Neural progenitor cell (in vitro differentiated cells): ENCODE measurements at regions not wholly inside any gene's neighbourhood (a gene's known extent, or its start where the extent isn't known, plus 50 kb on each side); places are given as distances from the start of the nearest gene placed in this dataset.
"Not testable (repeated sequence)": the region's sequence is repeated elsewhere in the genome, so short reads cannot be mapped to it uniquely, and the experiment has no call there.

ENCODE experiments used
- DNase-seq: peaks from one replicate; pipeline ENCODE4 v3.0.0-alpha.2; 2016; ENCODE audit warnings: low spot score
- H2AFZ ChIP-seq: fragments of 200-600 bp; sonication (generic); replicated peaks from 2 replicates; pipeline ENCODE4 v1.6.1; 2016; ENCODE audit warnings: antibody characterized with exemption
- H3F3A ChIP-seq: fragments of 200-600 bp; sonication (generic); 2 replicates; pipeline ENCODE4 v1.6.1; 2016; ENCODE audit warnings: antibody characterized with exemption, low read depth
- H3K27ac ChIP-seq: fragments of 200-600 bp; sonication (generic); 2 replicates; pipeline ENCODE4 v1.5.1; 2016; ENCODE audit warnings: mild to moderate bottlenecking
- H3K27me3 ChIP-seq: fragments of 200-600 bp; sonication (generic); 2 replicates; pipeline ENCODE4 v1.6.1; 2016; ENCODE audit warnings: mild to moderate bottlenecking, moderate library complexity
- H3K36me3 ChIP-seq: fragments of 200-600 bp; sonication (generic); 2 replicates; pipeline ENCODE4 v1.5.1; 2016
- H3K4me1 ChIP-seq: fragments of 200-600 bp; sonication (generic); 2 replicates; pipeline ENCODE4 v1.6.1; 2016; ENCODE audit warnings: mixed run types
- H3K4me2 ChIP-seq: fragments of 200-600 bp; sonication (generic); 2 replicates; pipeline ENCODE4 v1.6.1; 2016
- H3K4me3 ChIP-seq: fragments of 200-600 bp; sonication (generic); 2 replicates; pipeline ENCODE4 v1.5.1; 2016
- H3K79me2 ChIP-seq: fragments of 200-600 bp; sonication (generic); 2 replicates; pipeline ENCODE4 v1.6.1; 2016; ENCODE audit warnings: low read depth
- H3K9ac ChIP-seq: fragments of 200-600 bp; sonication (generic); 2 replicates; pipeline ENCODE4 v1.6.1; 2016
- H3K9me3 ChIP-seq: fragments of 200-600 bp; sonication (generic); 2 replicates; pipeline ENCODE4 v1.5.1; 2016; ENCODE audit warnings: low read depth
- H4K20me1 ChIP-seq: fragments of 200-600 bp; sonication (generic); 2 replicates; pipeline ENCODE4 v1.6.1; 2016; ENCODE audit warnings: low read depth
- H3K27ac Mint-ChIP-seq: 3 replicates; pipeline ENCODE4 v1.8.0; 2021; ENCODE audit warnings: mixed read lengths
- H3K27me3 Mint-ChIP-seq: 2 replicates; pipeline ENCODE4 v1.8.0; 2022; ENCODE audit warnings: low read depth, mild to moderate bottlenecking, inconsistent platforms, moderate library complexity, mixed read lengths; ENCODE audit not compliant: insufficient read depth
- H3K36me3 Mint-ChIP-seq: 3 replicates; pipeline ENCODE4 v1.8.0; 2021; ENCODE audit warnings: mixed read lengths
- H3K4me1 Mint-ChIP-seq: 3 replicates; pipeline ENCODE4 v1.8.0; 2021; ENCODE audit warnings: mixed read lengths
- H3K4me3 Mint-ChIP-seq: 3 replicates; pipeline ENCODE4 v1.8.0; 2021; ENCODE audit warnings: mild to moderate bottlenecking, moderate library complexity, mixed read lengths
- H3K9me3 Mint-ChIP-seq: 3 replicates; pipeline ENCODE4 v1.8.0; 2020; ENCODE audit warnings: mixed read lengths
- CTCF ChIP-seq: fragments of 200-600 bp; sonication (generic); IDR thresholded peaks from 2 replicates; pipeline ENCODE4 v1.5.1; 2017; ENCODE audit warnings: antibody characterized with exemption, mild to moderate bottlenecking
- EZH2 ChIP-seq: fragments of 200-600 bp; sonication (generic); IDR thresholded peaks from 2 replicates; pipeline ENCODE4 v1.6.1; 2017; ENCODE audit warnings: antibody characterized with exemption, mild to moderate bottlenecking, moderate library complexity
- EZH2phosphoT487 ChIP-seq: fragments of 200-600 bp; sonication (generic); IDR thresholded peaks from 2 replicates; pipeline ENCODE4 v1.6.1; 2017; ENCODE audit warnings: antibody characterized with exemption

- Histone ChIP-seq H3K27me3 (no peaks in the 10 kb centered on the region), H3K9me3 (no peaks in the 10 kb centered on the region), H4K20me1 (no peaks in the 10 kb centered on the region), H3K4me1 (no peaks in the 10 kb centered on the region), H2AFZ (no peak overlapping the region), H3K27ac (no peak overlapping the region), H3K9ac (no peak overlapping the region), H3K4me2 (no peak overlapping the region), H3K4me3 (no peak overlapping the region), H3K36me3 (no peaks in the 10 kb centered on the region), H3K79me2 (no peaks in the 10 kb centered on the region), H3F3A (no peaks in the 10 kb centered on the region)
- H3K36me3 Mint-ChIP-seq: no peaks in the 10 kb centered on the region
- peaks cover 3% of the 10 kb centered on the region for H3K9me3 Mint-ChIP-seq
- no peak overlapping the region for H3K27ac Mint-ChIP-seq
- TF ChIP-seq CTCF (no peak), EZH2 (no peak), EZH2phosphoT487 (no peak)
- DNase-seq: no peak
- H3K27me3 Mint-ChIP-seq: peaks cover 3% of the 10 kb centered on the region
- no peaks in the 10 kb centered on the region for H3K4me1 Mint-ChIP-seq
- no peak overlapping the region for H3K4me3 Mint-ChIP-seq
Measured at GRCh38 chr7:145350334-145350733, 514.5 kb upstream of the TPK1 start.

GRCh38 chr7:145349452-145349851 is 513.6 kb upstream of the TPK1 start:
- not testable (repeated sequence) for H3K79me2 ChIP-seq, H3K27me3 Mint-ChIP-seq, H3K27ac ChIP-seq, H3F3A ChIP-seq, H4K20me1 ChIP-seq, H3K27me3 ChIP-seq, H3K4me1 Mint-ChIP-seq, H3K4me1 ChIP-seq, H3K27ac Mint-ChIP-seq, H3K9ac ChIP-seq, DNase-seq, H2AFZ ChIP-seq, H3K36me3 ChIP-seq, H3K4me3 ChIP-seq, H3K4me3 Mint-ChIP-seq, H3K9me3 ChIP-seq, H3K4me2 ChIP-seq, H3K9me3 Mint-ChIP-seq, H3K36me3 Mint-ChIP-seq

- Histone ChIP-seq H3K4me2 (no peak overlapping the region), H3K27ac (no peak overlapping the region), H3F3A (no peaks in the 10 kb centered on the region), H3K4me3 (no peak overlapping the region), H2AFZ (no peak overlapping the region), H3K79me2 (no peaks in the 10 kb centered on the region), H3K4me1 (no peaks in the 10 kb centered on the region), H3K36me3 (no peaks in the 10 kb centered on the region), H3K9ac (no peak overlapping the region), H3K27me3 (no peaks in the 10 kb centered on the region), H3K9me3 (no peaks in the 10 kb centered on the region), H4K20me1 (no peaks in the 10 kb centered on the region)
- no peak for DNase-seq
- H3K36me3 Mint-ChIP-seq: no peaks in the 10 kb centered on the region
- H3K4me3 Mint-ChIP-seq: no peak overlapping the region
- no peaks in the 10 kb centered on the region for H3K9me3 Mint-ChIP-seq
- peaks cover 3% of the 10 kb centered on the region for H3K27me3 Mint-ChIP-seq
- H3K4me1 Mint-ChIP-seq: no peaks in the 10 kb centered on the region
- H3K27ac Mint-ChIP-seq: no peak overlapping the region
- TF ChIP-seq EZH2phosphoT487 (no peak), CTCF (no peak), EZH2 (no peak)
Measured at GRCh38 chr7:145347271-145347670, 511.4 kb upstream of the TPK1 start.

GRCh38 chr7:145339319-145339718 is 503.5 kb upstream of the TPK1 start:
- Histone ChIP-seq H3K36me3 (no peaks in the 10 kb centered on the region), H3K4me1 (no peaks in the 10 kb centered on the region), H3F3A (no peaks in the 10 kb centered on the region), H3K79me2 (no peaks in the 10 kb centered on the region), H3K9ac (no peak overlapping the region), H4K20me1 (no peaks in the 10 kb centered on the region), H3K27me3 (no peaks in the 10 kb centered on the region), H3K4me2 (no peak overlapping the region), H3K4me3 (no peak overlapping the region), H2AFZ (no peak overlapping the region), H3K9me3 (no peaks in the 10 kb centered on the region), H3K27ac (no peak overlapping the region)
- no peak overlapping the region for H3K4me3 Mint-ChIP-seq
- H3K27ac Mint-ChIP-seq: no peak overlapping the region
- no peaks in the 10 kb centered on the region for H3K9me3 Mint-ChIP-seq
- TF ChIP-seq CTCF (no peak), EZH2phosphoT487 (no peak), EZH2 (no peak)
- H3K4me1 Mint-ChIP-seq: no peaks in the 10 kb centered on the region
- DNase-seq: no peak
- no peaks in the 10 kb centered on the region for H3K36me3 Mint-ChIP-seq
- H3K27me3 Mint-ChIP-seq: no peaks in the 10 kb centered on the region
